ENCODE measurements at regions not wholly inside any gene's neighbourhood (a gene's known extent, or its start where the extent isn't known, plus 50 kb on each side); places are given as distances from the start of the nearest gene placed in this dataset.
"Not testable (repeated sequence)": the region's sequence is repeated elsewhere in the genome, so short reads cannot be mapped to it uniquely, and the experiment has no call there.

- no peak for DNase-seq (ENCODE audit: low read depth)
Observed at GRCh38 chr1:102174259-102174863, 177.6 kb upstream of the OLFM3 start.

DNA sequence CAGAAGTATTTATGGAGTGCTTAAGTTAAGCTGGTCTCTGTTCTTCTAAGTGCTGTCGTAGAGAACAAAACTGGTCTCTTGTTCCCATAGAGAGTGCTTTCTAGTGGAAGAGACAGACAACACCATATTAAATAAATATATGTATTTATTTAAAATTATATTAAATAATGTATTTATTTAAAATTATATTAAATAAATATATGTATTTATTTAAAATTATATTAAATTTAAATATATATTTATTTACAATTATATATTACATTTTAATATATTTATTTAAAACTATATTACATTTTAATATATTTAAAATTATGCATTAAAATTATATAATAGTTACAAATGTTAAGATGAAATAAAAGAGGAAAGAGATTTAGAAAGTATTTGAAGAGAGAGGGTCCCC is 175.5 kb upstream of the OLFM3 start:
- no peak for DNase-seq (ENCODE audit: low read depth)

DNA sequence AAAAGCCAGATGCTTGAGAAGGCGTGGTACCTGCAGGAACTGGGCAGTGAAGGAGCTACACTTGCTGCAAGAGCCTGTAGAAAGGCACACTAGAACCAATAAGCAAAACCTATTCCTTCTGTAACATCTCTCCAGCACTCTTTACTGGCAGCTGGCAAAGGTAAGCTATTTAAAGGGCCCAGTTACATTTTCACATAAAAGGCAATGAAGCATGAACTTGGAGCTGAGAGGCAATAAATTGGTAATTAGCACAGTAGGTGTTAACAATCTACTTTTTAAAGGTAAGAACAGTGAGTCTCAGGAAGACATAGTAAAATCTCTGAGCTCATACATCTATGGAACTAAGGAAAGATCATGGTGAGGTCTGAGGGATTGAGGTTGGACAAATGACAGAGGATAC is 167.1 kb upstream of the OLFM3 start:
- no peak for DNase-seq (ENCODE audit: low read depth)

- no peak for DNase-seq (ENCODE audit: low read depth)
Observed at GRCh38 chr1:102151242-102151641, 154.5 kb upstream of the OLFM3 start.

GRCh38 chr1:102120910-102121309 is 124.2 kb upstream of the OLFM3 start:
- no peak for DNase-seq (ENCODE audit: low read depth)

DNA sequence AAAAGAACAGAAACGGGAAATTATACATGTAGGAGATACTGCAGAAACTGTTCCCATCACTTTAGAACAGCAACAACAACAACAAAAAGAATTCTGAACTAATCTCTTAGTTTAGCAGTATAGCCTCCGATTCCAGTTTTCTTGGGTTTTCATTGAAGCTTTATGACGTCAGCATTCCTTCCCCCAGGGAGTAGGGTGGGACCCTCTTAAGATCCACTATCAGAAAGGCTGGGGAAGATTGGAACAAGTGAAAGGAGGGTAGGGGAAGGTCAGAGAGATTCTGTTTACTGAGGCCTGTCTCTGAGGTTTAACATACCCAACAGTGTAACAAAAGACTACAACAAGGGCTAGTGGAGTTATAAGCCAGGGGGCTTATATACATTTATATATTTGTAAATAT is 121.4 kb upstream of the OLFM3 start:
- DNase-seq (ENCODE audit: low read depth), result no peak

DNA sequence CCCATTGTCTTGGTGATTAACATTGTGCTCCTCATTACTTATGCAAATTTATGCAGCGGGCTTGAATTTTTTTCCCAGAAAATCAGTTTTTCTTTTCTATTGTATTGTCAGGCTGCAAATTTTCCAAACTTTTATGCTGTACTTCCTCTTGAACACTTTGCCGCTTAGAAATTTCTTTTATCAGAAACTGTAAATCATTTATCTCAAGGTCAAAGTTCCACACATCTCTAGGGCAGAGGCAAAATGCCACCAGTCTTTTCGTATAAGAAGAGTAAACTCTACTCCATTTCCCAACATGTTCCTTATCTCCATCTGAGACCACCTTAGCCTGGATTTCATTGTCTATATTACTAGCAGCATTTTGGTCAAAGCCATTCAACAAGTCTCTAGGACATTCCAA is 113.9 kb upstream of the OLFM3 start:
- DNase-seq (ENCODE audit: low read depth), result no peak

DNA sequence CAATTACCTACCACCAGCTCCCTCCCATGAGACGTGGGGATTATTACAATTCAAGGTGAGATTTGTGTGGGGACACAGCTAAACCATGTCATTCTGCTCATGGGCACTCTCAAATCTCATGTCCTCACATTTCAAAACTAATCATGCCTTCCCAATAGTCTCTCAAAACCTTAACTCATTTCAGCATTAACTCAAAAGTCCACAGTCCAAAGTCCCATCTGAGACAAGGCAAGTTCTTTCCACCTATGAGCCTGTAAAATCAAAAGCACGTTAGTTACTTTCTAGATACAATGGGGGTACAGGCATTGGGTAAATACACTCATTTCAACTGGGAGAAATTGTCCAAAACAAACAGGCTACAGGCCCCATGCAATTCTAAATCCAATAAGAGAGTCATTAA is 112.8 kb upstream of the OLFM3 start:
- not testable (repeated sequence) for DNase-seq (ENCODE audit: low read depth)

DNA sequence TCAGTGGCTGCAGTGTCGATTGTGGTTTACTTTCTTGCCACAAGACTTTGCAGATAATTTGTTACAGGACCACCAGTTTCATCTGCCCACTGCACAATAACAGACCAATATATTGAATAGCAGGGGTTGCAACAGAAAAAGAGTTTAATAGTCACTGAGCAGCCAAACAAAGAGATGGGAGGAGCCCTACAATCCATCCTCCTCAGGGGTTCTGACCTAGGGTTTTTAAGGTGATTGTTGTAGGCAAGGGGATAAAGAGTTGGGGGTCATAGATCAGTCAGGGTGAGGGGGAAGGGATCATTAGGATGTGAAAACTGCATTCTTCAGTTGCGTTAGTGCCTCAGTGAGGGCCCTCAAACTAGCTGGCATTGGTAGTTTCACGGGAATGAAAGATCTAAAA is 110.7 kb upstream of the OLFM3 start:
- no peak for DNase-seq (ENCODE audit: low read depth)

DNA sequence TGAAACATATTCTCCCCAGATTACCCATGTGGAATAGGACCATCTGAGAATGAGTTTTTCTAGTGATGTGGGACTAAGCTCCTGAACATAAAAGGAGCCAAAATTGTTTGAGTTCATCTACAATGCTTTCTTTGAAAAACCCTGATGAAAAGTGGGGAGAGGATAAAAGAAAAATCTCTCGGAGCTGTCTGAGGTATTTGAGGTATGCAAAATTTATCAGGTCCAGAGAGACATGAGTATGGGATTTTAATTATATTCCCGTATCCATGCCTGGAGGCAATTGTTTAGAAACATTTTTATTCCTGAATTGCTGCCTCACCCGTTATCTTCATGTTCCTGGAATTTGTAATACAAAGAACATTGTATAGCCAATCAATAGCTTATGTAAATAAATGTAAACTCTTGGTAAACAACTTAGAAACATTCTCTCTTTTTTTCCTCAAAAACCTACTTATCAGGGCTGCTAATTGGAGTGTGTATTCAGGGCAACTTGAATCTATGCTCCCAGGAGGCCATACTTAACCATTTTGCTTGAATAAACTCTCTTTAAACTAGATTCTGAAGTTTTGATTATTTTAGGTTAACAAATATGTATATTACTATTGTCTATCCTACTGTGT is 109.3 kb upstream of the OLFM3 start:
- DNase-seq (ENCODE audit: low read depth), result no peak

GRCh38 chr1:102103646-102104045 is 106.9 kb upstream of the OLFM3 start:
- DNase-seq (ENCODE audit: low read depth), result no peak

DNA sequence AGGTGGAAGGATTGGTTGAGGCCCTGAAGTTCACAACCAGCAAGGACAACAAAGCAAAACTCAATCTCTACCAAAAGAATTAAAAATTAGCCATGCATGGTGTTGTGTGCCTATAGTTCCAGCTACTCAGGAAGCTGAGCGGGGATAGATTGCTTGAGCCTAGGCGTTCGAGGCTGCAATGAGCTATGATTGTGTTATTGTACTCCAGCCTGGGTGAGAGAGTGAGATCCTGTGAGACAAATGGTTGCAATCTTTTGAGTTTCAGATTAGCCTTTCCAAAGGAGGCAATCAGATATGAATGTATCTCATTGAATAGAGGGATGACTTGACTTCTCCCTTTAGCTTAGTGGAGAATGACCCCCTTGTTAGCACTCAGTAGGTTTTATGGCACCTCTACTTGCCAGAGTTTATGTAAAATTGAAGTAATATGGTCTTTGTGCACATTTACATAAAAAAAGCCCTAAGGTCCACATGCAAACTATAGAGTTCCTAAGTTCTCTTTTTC is 105.6 kb upstream of the OLFM3 start:
- no peak for DNase-seq (ENCODE audit: low read depth)

GRCh38 chr1:102100666-102101065 is 103.9 kb upstream of the OLFM3 start:
- DNase-seq (ENCODE audit: low read depth), result no peak

DNA sequence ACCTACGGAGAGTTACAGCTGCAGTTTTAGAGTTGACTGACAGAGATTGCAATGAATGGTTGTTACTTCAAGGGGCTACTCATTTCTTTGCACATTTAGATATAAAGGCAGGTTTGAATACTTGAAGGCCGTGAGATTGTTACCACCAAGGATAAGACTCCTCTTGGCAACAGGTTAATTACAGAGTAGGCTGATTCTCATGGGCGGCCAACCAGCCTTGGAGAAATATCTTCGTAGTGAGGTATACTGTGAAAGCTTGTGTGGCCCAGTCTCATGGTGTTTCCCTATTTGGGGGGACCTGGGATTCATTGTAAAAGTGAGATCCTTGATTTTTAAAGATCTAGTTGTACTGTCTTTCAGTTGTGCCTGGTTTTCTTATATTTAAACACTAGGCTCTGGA is 103.2 kb upstream of the OLFM3 start:
- DNase-seq (ENCODE audit: low read depth), result no peak

DNA sequence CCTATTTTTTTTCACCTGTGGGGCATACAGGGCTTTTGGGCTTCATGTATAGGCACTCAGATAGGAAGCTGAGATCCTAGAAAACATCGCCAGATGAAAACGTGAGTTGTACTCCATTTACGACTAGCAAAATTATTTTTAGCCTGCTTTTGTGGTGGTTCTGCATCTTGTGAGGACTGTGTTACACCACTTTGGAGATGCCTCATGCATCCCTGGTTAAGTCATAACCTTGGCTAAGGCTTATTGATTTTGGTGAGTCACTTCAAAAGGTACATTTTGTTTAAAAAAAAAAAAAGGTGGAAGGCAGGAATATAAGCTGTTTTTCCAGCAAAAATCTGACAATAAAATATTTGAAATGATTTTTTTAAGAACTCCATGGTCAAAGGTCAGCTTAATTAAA is 101.8 kb upstream of the OLFM3 start:
- no peak for DNase-seq (ENCODE audit: low read depth)

DNA sequence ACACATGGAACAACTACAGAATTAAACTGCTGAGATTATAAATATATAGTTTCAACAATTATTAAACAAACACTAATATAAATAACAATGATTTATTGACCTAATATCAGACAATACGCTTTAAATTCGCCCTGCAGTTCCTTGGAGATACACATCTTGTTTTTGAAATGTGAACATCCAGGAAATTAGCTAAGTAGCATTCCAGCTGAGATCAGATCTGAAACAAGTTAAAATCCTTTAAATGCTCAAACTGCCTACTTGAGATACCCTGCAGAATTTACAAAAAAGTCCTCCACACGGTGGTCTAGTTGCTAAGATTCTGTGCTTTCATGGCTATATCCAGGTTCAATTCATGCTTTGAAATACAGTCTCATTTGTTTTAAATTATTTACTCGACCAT is 101.4 kb upstream of the OLFM3 start:
- no peak for DNase-seq (ENCODE audit: low read depth)

- DNase-seq (ENCODE audit: low read depth), result no peak
Observed at GRCh38 chr1:102097451-102097850, 100.7 kb upstream of the OLFM3 start.

- no peak for DNase-seq (ENCODE audit: low read depth)
Observed at GRCh38 chr1:102096162-102096561, 99.4 kb upstream of the OLFM3 start.

- no peak for DNase-seq (ENCODE audit: low read depth)
Observed at GRCh38 chr1:102089791-102090190, 93.1 kb upstream of the OLFM3 start.

- no peak for DNase-seq (ENCODE audit: low read depth)
Observed at GRCh38 chr1:102085896-102086295, 89.2 kb upstream of the OLFM3 start.

DNA sequence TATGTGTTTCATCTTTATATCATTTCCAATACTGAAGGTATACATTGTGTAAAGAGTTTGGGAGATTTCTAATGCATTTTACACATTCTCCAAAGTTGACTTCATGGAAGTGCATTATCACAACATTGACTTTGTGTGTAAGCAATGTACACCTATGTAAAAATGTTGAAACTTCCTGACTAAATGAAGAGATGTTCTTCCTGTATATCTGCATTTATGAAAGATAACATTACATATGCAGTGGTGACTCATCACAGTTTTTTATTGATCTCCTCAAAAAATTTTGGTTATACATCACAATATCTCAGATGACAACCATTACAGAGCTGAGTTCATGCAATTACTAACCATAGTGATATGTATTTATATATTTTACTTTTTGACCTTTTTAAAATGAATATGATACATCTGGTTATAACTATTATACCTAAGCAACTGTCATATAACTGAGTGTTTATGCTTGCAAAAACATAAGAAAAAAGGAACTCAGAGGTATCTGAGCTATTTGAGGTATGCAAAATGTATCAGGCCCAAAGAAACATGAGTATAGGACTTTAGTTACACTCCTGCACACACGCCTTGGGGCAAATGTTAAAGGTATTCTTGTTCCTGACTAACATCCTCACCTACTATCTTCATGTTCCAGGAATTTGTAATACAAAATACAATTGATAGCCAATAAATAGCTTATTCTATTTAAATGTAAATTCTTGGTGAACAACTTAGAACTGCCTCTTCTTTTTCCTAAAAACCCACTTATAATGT is 88.2 kb upstream of the OLFM3 start:
- no peak for DNase-seq (ENCODE audit: low read depth)

GRCh38 chr1:102083192-102083591 is 86.5 kb upstream of the OLFM3 start:
- no peak for DNase-seq (ENCODE audit: low read depth)

- DNase-seq (ENCODE audit: low read depth), result no peak
Observed at GRCh38 chr1:102074874-102075273, 78.1 kb upstream of the OLFM3 start.

Measured in EH (cell line).